Kidney glomerular epithelial cell (primary cell): ENCODE measurements at regions not wholly inside any gene's neighbourhood (a gene's known extent, or its start where the extent isn't known, plus 50 kb on each side); places are given as distances from the start of the nearest gene placed in this dataset.

Experiments used
- DNase-seq: peaks from one replicate; lab custom pipeline; 2025; lab: John Stamatoyannopoulos, UW

- no peak for DNase-seq
Observed at GRCh38 chr12:62995097-62995496, 60.1 kb upstream of the PPM1H start.

DNA sequence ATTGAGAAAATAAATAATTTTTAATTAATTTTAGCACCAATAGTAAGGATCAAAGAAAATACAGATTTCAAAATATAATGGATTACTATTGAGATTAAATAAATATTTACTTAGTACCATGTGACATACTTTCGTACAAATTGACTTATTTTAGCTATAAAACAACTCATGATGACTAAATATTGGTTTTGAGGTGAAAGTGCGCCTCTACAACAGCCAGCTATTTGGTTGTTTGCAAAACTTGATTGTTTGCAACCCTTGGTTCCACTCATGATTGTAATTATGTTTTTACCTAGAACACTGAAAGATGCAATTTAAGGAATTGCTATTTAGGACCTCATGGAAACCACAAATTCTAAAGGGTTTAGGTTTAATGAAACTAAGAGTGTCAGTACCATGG lies 51.9 kb upstream of the PPM1H start:
- no peak for DNase-seq
